Neural cell (in vitro differentiated cells): ENCODE measurements at regions not wholly inside any gene's neighbourhood (a gene's known extent, or its start where the extent isn't known, plus 50 kb on each side); places are given as distances from the start of the nearest gene placed in this dataset.

ENCODE experiments used
- H2AFZ ChIP-seq: fragments of 200-600, 300-800 bp; sonication (generic), shearing (Covaris generic); 2 replicates; pipeline ENCODE4 v1.6.0; 2014; ENCODE audit warnings: low read depth, mild to moderate bottlenecking, antibody characterized with exemption, low read length, moderate library complexity
- H3F3A ChIP-seq: fragments of 200-600 bp; shearing (Covaris generic); 2 replicates; pipeline ENCODE4 v1.6.1; 2016; ENCODE audit warnings: mild to moderate bottlenecking, moderate library complexity, mixed read lengths, antibody characterized with exemption, low read length; ENCODE audit not compliant: insufficient read depth, poor library complexity, severe bottlenecking
- H3K27ac ChIP-seq: fragments of 200-600, 300-800 bp; sonication (generic), shearing (Covaris generic); 2 replicates; pipeline ENCODE4 v1.5.1; 2014; ENCODE audit warnings: mild to moderate bottlenecking, low read length, moderate library complexity
- H3K27me3 ChIP-seq: fragments of 300-800, 200-600 bp; sonication (generic), shearing (Covaris generic); 2 replicates; pipeline ENCODE4 v1.6.0; 2014; ENCODE audit warnings: mild to moderate bottlenecking, low read depth, low read length, moderate library complexity; ENCODE audit not compliant: insufficient read depth
- H3K36me3 ChIP-seq: fragments of 300-800, 200-600 bp; sonication (generic), shearing (Covaris generic); 2 replicates; pipeline ENCODE4 v1.5.1; 2014; ENCODE audit warnings: mild to moderate bottlenecking, antibody characterized with exemption, low read length, moderate library complexity; ENCODE audit not compliant: insufficient read depth
- H3K4me2 ChIP-seq: fragments of 300-800, 200-600 bp; sonication (generic), shearing (Covaris generic); 2 replicates; pipeline ENCODE4 v1.6.0; 2014; ENCODE audit warnings: mild to moderate bottlenecking, low read length
- H3K4me3 ChIP-seq: fragments of 300-800, 200-600 bp; sonication (generic), shearing (Covaris generic); 2 replicates; pipeline ENCODE4 v1.5.1; 2014; ENCODE audit warnings: mild to moderate bottlenecking, low read length, moderate library complexity
- H3K79me2 ChIP-seq: fragments of 200-600 bp; shearing (Covaris generic); replicated peaks from 2 replicates; pipeline ENCODE4 v1.6.0; 2014; ENCODE audit warnings: mild to moderate bottlenecking, low read length, moderate library complexity; ENCODE audit not compliant: insufficient read depth
- H3K9ac ChIP-seq: fragments of 300-800, 200-600 bp; sonication (generic), shearing (Covaris generic); 2 replicates; pipeline ENCODE4 v1.6.1; 2016; ENCODE audit warnings: mild to moderate bottlenecking, low read length, mixed read lengths
- H3K9me2 ChIP-seq: fragments of 200-600 bp; shearing (Covaris generic); 2 replicates; pipeline ENCODE4 v1.6.1; 2016; ENCODE audit warnings: mild to moderate bottlenecking, low read length, mixed read lengths; ENCODE audit not compliant: insufficient read depth
- H3K9me3 ChIP-seq: fragments of 200-600, 300-800 bp; sonication (generic), shearing (Covaris generic); 2 replicates; pipeline ENCODE4 v1.6.1; 2016; ENCODE audit warnings: mild to moderate bottlenecking, mixed run types, low read length, moderate library complexity, mixed read lengths
- H4K20me1 ChIP-seq: fragments of 200-600 bp; shearing (Covaris generic); 2 replicates; pipeline ENCODE4 v1.6.1; 2016; ENCODE audit warnings: mild to moderate bottlenecking, mixed run types; ENCODE audit not compliant: insufficient read depth
- CTCF ChIP-seq: fragments of 450-650 bp; IDR thresholded peaks from 2 replicates; pipeline ENCODE4 v1.5.1; 2014; ENCODE audit warnings: antibody characterized with exemption, mild to moderate bottlenecking, moderate library complexity; ENCODE audit not compliant: poor library complexity, severe bottlenecking
- EP300 ChIP-seq: fragments of 450-650 bp; conservative IDR thresholded peaks from 2 replicates; pipeline ENCODE4 v1.6.1; 2014; ENCODE audit warnings: antibody characterized with exemption, mild to moderate bottlenecking, moderate library complexity; ENCODE audit not compliant: poor library complexity, severe bottlenecking
- EZH2 ChIP-seq: fragments of 200-600, 300-800 bp; shearing (Covaris generic), sonication (generic); IDR thresholded peaks from 2 replicates; pipeline ENCODE4 v1.6.1; 2014; ENCODE audit warnings: antibody characterized with exemption, low read length, borderline replicate concordance, mild to moderate bottlenecking; ENCODE audit not compliant: insufficient read depth, poor library complexity, severe bottlenecking
- MXI1 ChIP-seq: fragments of 450-650 bp; conservative IDR thresholded peaks from 2 replicates; pipeline ENCODE4 v1.6.1; 2014; ENCODE audit warnings: antibody characterized with exemption, mild to moderate bottlenecking; ENCODE audit not compliant: poor library complexity, severe bottlenecking
- POLR2AphosphoS5 ChIP-seq: IDR thresholded peaks from 2 replicates; pipeline ENCODE4 v1.6.1; 2012
- RAD21 ChIP-seq: fragments of 450-650 bp; conservative IDR thresholded peaks from 2 replicates; pipeline ENCODE4 v1.6.1; 2014; ENCODE audit warnings: antibody characterized with exemption, mild to moderate bottlenecking, moderate library complexity
- SMC3 ChIP-seq: fragments of 450-650 bp; conservative IDR thresholded peaks from 2 replicates; pipeline ENCODE4 v1.6.1; 2014; ENCODE audit warnings: antibody characterized with exemption, mild to moderate bottlenecking, moderate library complexity; ENCODE audit not compliant: poor library complexity
- TAF1 ChIP-seq: IDR thresholded peaks from 2 replicates; pipeline ENCODE4 v1.6.1; 2012; ENCODE audit warnings: low read depth
- TF ChIP-seq, protein P1 (sequence below): IDR thresholded peaks from 2 replicates; pipeline ENCODE4 v1.6.1; 2012; ENCODE audit warnings: borderline replicate concordance

DNA sequence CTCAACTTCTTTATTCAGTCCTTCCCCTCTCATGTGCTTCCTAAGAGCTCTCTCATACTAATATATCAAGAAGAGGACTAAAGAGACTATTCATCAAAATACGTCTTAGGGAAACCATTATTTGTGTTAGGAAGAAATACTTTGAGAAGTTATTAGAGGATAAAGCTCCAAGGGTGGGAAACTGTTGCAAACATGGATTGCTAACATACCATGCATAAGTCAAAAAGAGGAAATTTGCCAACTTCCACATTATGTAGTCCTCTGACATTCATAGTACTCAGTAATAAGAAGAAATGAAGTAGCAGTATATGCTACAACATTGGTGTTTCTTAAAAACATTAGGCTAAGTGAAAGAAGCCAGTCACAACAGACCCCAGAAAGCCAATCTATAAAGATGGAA, 128.8 kb upstream of the CLEC14A start:
- Histone ChIP-seq H3K79me2 (no peaks in the 10 kb centered on the region), H3K9ac (no peak overlapping the region), H3K27ac (no peak overlapping the region), H3K36me3 (no peaks in the 10 kb centered on the region), H3K4me3 (no peak overlapping the region), H3K9me2 (no peaks in the 10 kb centered on the region), H3K4me2 (no peak overlapping the region), H4K20me1 (no peaks in the 10 kb centered on the region), H3F3A (no peaks in the 10 kb centered on the region), H3K9me3 (no peaks in the 10 kb centered on the region), H3K27me3 (no peaks in the 10 kb centered on the region), H2AFZ (no peak overlapping the region)
- TF ChIP-seq TAF1 (no peak), CTCF (no peak), MXI1 (no peak), RAD21 (no peak), POLR2AphosphoS5 (no peak), EZH2 (no peak), EP300 (no peak), SMC3 (no peak)
- TF ChIP-seq, protein P1, sequence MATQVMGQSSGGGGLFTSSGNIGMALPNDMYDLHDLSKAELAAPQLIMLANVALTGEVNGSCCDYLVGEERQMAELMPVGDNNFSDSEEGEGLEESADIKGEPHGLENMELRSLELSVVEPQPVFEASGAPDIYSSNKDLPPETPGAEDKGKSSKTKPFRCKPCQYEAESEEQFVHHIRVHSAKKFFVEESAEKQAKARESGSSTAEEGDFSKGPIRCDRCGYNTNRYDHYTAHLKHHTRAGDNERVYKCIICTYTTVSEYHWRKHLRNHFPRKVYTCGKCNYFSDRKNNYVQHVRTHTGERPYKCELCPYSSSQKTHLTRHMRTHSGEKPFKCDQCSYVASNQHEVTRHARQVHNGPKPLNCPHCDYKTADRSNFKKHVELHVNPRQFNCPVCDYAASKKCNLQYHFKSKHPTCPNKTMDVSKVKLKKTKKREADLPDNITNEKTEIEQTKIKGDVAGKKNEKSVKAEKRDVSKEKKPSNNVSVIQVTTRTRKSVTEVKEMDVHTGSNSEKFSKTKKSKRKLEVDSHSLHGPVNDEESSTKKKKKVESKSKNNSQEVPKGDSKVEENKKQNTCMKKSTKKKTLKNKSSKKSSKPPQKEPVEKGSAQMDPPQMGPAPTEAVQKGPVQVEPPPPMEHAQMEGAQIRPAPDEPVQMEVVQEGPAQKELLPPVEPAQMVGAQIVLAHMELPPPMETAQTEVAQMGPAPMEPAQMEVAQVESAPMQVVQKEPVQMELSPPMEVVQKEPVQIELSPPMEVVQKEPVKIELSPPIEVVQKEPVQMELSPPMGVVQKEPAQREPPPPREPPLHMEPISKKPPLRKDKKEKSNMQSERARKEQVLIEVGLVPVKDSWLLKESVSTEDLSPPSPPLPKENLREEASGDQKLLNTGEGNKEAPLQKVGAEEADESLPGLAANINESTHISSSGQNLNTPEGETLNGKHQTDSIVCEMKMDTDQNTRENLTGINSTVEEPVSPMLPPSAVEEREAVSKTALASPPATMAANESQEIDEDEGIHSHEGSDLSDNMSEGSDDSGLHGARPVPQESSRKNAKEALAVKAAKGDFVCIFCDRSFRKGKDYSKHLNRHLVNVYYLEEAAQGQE = no peak

- H3K36me3 ChIP-seq = no peaks in the 10 kb centered on the region
- no peak overlapping the region for H2AFZ ChIP-seq
- no peaks in the 10 kb centered on the region for H3K9me2 ChIP-seq
These were observed 112.0 kb upstream of the CLEC14A start for GRCh38 chr14:38367922-38368321.

More at GRCh38 chr14:38367922-38368321, 112.0 kb upstream of the CLEC14A start:
- H3K9ac ChIP-seq = no peak overlapping the region
- H4K20me1 ChIP-seq = no peaks in the 10 kb centered on the region
- H3K4me3 ChIP-seq = no peak overlapping the region
- no peak overlapping the region for H3K4me2 ChIP-seq
- no peaks in the 10 kb centered on the region for H3K79me2 ChIP-seq
- H3F3A ChIP-seq = no peaks in the 10 kb centered on the region
- H3K27ac ChIP-seq = no peak overlapping the region
- no peaks in the 10 kb centered on the region for H3K9me3 ChIP-seq
- H3K27me3 ChIP-seq = no peaks in the 10 kb centered on the region
- TF ChIP-seq MXI1 (no peak), TAF1 (no peak), POLR2AphosphoS5 (no peak), EZH2 (no peak), CTCF (no peak), EP300 (no peak), RAD21 (no peak), SMC3 (no peak)
- TF ChIP-seq, protein P1 = no peak
